ENCODE measurements at regions not wholly inside any gene's neighbourhood (a gene's known extent, or its start where the extent isn't known, plus 50 kb on each side); places are given as distances from the start of the nearest gene placed in this dataset.

DNA sequence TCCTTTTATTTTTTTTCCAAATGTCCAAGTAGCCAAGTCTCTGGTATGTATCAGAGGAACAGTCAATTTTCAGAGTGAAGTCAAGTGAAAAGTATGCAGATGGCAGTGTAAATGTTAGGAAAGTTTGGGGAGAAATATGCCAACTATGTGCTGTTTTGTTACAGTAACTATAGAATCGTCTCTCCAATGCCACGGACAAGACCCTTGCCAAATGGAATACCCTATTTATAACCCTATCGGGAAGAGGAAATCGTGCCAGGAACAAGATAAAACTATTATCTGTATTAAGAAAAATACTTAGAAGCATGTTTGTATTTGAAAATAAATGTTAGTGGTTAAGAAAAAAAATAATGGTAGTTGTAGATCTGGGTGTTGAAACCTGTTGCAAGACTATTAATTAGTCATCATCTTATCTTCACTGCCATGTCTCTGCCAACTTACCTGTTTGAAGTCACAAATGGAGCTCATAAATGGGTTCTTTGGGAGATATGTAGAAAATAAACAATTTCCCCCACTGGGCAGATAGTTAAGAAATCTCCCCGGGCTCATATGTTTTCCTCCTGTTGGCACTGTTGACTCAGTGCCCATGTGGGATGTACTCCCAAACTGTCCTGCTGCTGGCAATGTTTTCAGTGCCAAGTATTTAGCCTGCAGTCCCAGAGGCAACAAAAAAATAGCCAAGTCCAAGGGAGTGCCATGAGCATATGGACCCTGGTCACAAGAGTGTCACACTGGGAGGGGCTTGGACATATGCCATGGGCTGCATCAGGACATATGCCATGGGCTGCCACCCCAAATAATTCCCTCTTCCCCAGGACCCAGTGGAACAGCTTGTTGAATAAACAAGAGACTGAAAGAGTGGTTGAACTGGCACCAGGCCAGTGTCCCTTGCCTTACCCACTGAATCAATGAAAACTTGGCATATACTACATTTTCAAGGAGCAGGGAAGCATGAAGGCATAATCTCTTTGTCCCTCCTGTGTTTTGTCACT lies 366.9 kb downstream of the OSR1 start:
- TF ChIP-seq FOXM1 (IDR thresholded peaks at IDR 0.05; ENCODE audit: borderline replicate concordance, low read depth) (peak; percentile 73), YY1 (IDR thresholded peaks at IDR 0.05; ENCODE audit: low read depth) (0 out of 2 replicates have a peak, but pooled peaks have one; percentile 4), RAD21 (IDR thresholded peaks at IDR 0.05; ENCODE audit: low read depth) (peak; percentile 16; the same call in 1 of the 2 replicates), ZBTB7A (IDR thresholded peaks at IDR 0.05; ENCODE audit: low read depth) (no peak; the same call in 1 of the 2 replicates), TAF1 (IDR thresholded peaks at IDR 0.05; ENCODE audit: low read depth) (no peak), MAX (IDR thresholded peaks at IDR 0.05) (no peak), TCF12 (IDR thresholded peaks at IDR 0.05; ENCODE audit: low read depth) (peak; percentile 79), EGR1 (IDR thresholded peaks at IDR 0.05) (no peak), EP300 (IDR thresholded peaks at IDR 0.05; ENCODE audit: borderline replicate concordance) (peak; percentile 76), TEAD4 (IDR thresholded peaks at IDR 0.05) (peak; percentile 95), NFIC (IDR thresholded peaks at IDR 0.05) (peak; percentile 97), CEBPB (IDR thresholded peaks at IDR 0.05) (0 out of 2 replicates have a peak, but pooled peaks have one; percentile 20), REST (IDR thresholded peaks at IDR 0.05; ENCODE audit: low read depth) (no peak), CREB1 (IDR thresholded peaks at IDR 0.05; ENCODE audit: low read depth) (peak; percentile 34; the same call in 1 of the 2 replicates), USF1 (IDR thresholded peaks at IDR 0.05) (no peak)

DNA sequence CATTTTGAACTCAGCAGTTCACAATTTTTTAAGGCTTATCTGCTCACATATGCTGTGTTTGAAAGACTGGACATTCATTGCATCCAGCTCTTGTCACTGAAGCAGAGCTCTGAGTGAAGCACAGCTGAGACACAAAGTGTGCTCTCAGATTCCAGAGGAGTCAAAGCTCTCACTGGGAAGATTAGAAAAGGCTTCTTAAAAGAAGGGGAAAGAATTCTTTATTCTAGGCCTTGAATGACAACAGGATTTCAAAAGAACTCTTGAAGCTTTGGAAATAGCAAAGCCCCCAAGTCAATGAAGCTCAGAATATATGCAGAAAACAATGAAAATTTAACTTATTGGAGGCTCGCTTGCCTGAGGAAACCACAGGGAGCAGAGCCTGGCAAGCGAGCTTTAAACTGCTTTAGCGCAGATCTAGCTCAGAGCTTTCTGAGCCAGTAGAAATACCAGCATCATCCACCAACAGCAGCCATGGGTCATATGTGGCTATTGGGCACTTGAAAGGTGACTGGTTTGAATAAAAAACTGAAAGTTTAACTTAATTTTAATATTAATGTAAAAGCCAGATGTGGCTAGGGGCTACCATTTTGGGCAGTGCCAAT lies 369.7 kb downstream of the OSR1 start:
- TF ChIP-seq TCF12 (IDR thresholded peaks at IDR 0.05; ENCODE audit: low read depth) (no peak), TAF1 (IDR thresholded peaks at IDR 0.05; ENCODE audit: low read depth) (no peak), TEAD4 (IDR thresholded peaks at IDR 0.05) (no peak), CREB1 (IDR thresholded peaks at IDR 0.05; ENCODE audit: low read depth) (no peak), NFIC (IDR thresholded peaks at IDR 0.05) (no peak), EP300 (IDR thresholded peaks at IDR 0.05; ENCODE audit: borderline replicate concordance) (no peak), REST (IDR thresholded peaks at IDR 0.05; ENCODE audit: low read depth) (no peak), RAD21 (IDR thresholded peaks at IDR 0.05; ENCODE audit: low read depth) (no peak), YY1 (IDR thresholded peaks at IDR 0.05; ENCODE audit: low read depth) (no peak)

- TF ChIP-seq CEBPB (IDR thresholded peaks at IDR 0.05): no peak
- peak; percentile 92 for TF ChIP-seq NFIC (IDR thresholded peaks at IDR 0.05)
- no peak for TF ChIP-seq TEAD4 (IDR thresholded peaks at IDR 0.05)
- TF ChIP-seq RAD21 (IDR thresholded peaks at IDR 0.05; ENCODE audit: low read depth): peak; percentile 33
- TF ChIP-seq YY1 (IDR thresholded peaks at IDR 0.05; ENCODE audit: low read depth): no peak
- no peak for TF ChIP-seq MAX (IDR thresholded peaks at IDR 0.05)
- no peak for TF ChIP-seq FOXM1 (IDR thresholded peaks at IDR 0.05; ENCODE audit: borderline replicate concordance, low read depth)
- no peak for TF ChIP-seq ZBTB7A (IDR thresholded peaks at IDR 0.05; ENCODE audit: low read depth)
- TF ChIP-seq REST (IDR thresholded peaks at IDR 0.05; ENCODE audit: low read depth): no peak
- TF ChIP-seq EP300 (IDR thresholded peaks at IDR 0.05; ENCODE audit: borderline replicate concordance): no peak
- no peak for TF ChIP-seq EGR1 (IDR thresholded peaks at IDR 0.05)
Observed at GRCh38 chr2:18987592-18988073, 370.8 kb downstream of the OSR1 start.

DNA sequence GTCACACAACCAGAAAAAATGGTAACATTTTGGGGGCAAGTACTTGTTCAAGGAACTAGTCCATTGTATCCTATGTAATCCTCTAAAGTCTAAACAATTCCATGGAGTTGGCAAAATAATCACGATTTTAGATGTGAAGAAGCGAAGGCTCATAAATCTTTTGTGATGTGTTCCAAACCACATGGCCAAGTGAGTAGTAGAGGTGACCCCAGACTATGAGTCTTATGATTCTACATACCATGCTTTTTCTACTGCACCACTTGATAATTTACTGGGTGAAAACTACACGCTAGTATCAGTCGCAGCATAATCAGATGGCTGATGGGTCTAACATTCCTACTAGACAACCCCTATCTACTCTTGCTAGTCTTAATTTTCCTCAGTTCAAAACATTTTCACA lies 371.4 kb downstream of the OSR1 start:
- TF ChIP-seq NFIC (IDR thresholded peaks at IDR 0.05): no peak
- TF ChIP-seq USF1 (IDR thresholded peaks at IDR 0.05): no peak
- TF ChIP-seq FOXM1 (IDR thresholded peaks at IDR 0.05; ENCODE audit: borderline replicate concordance, low read depth): no peak
- TF ChIP-seq REST (IDR thresholded peaks at IDR 0.05; ENCODE audit: low read depth): no peak
- TF ChIP-seq TCF12 (IDR thresholded peaks at IDR 0.05; ENCODE audit: low read depth): no peak
- TF ChIP-seq YY1 (IDR thresholded peaks at IDR 0.05; ENCODE audit: low read depth): no peak
- TF ChIP-seq EP300 (IDR thresholded peaks at IDR 0.05; ENCODE audit: borderline replicate concordance): no peak
- no peak for TF ChIP-seq TEAD4 (IDR thresholded peaks at IDR 0.05)
- TF ChIP-seq MAX (IDR thresholded peaks at IDR 0.05): no peak
- TF ChIP-seq CEBPB (IDR thresholded peaks at IDR 0.05): no peak
- no peak for TF ChIP-seq ZBTB7A (IDR thresholded peaks at IDR 0.05; ENCODE audit: low read depth)
- no peak for TF ChIP-seq CREB1 (IDR thresholded peaks at IDR 0.05; ENCODE audit: low read depth)
